ENCODE measurements at regions not wholly inside any gene's neighbourhood (a gene's known extent, or its start where the extent isn't known, plus 50 kb on each side); places are given as distances from the start of the nearest gene placed in this dataset.
A peak's percentile ranks its signal among the peaks of the same experiment; 100 is the strongest.

- DNase-seq = no peak
- H3K27ac ChIP-seq = no peak overlapping the region
- H3K36me3 ChIP-seq = no peaks in the 10 kb centered on the region
- H3K27me3 ChIP-seq (ENCODE audit: insufficient read depth, low read depth, severe bottlenecking) = no peaks in the 10 kb centered on the region
- TF ChIP-seq CTCF (IDR thresholded peaks at IDR 0.05; ENCODE audit: low read depth, low read length) = no peak
- no peaks in the 10 kb centered on the region for H3K9me3 ChIP-seq (ENCODE audit: severe bottlenecking)
- no peak overlapping the region for H3K4me3 ChIP-seq (ENCODE audit: low read depth, low read length)
These were observed 108.2 kb downstream of the CDC7 start for GRCh38 chr1:91608876-91609275.

GRCh38 chr1:91609551-91609950 is 108.9 kb downstream of the CDC7 start:
- Histone ChIP-seq H3K9me3 (ENCODE audit: severe bottlenecking) (no peaks in the 10 kb centered on the region), H3K36me3 (no peaks in the 10 kb centered on the region), H3K4me3 (ENCODE audit: low read depth, low read length) (no peak overlapping the region), H3K27me3 (ENCODE audit: insufficient read depth, low read depth, severe bottlenecking) (no peaks in the 10 kb centered on the region), H3K27ac (no peak overlapping the region)
- no peak for DNase-seq
- no peak for TF ChIP-seq CTCF (IDR thresholded peaks at IDR 0.05; ENCODE audit: low read depth, low read length)

- H3K27me3 ChIP-seq (ENCODE audit: insufficient read depth, low read depth, severe bottlenecking) = no peaks in the 10 kb centered on the region
- H3K27ac ChIP-seq = no peak overlapping the region
- H3K9me3 ChIP-seq (ENCODE audit: severe bottlenecking) = no peaks in the 10 kb centered on the region
- H3K36me3 ChIP-seq = no peaks in the 10 kb centered on the region
- no peak overlapping the region for H3K4me3 ChIP-seq (ENCODE audit: low read depth, low read length)
- DNase-seq = no peak
- no peak for TF ChIP-seq CTCF (IDR thresholded peaks at IDR 0.05; ENCODE audit: low read depth, low read length)
These were observed 109.5 kb downstream of the CDC7 start for GRCh38 chr1:91610102-91610501.

- no peak overlapping the region for H3K4me3 ChIP-seq (ENCODE audit: low read depth, low read length)
- H3K27ac ChIP-seq = no peak overlapping the region
- TF ChIP-seq CTCF (IDR thresholded peaks at IDR 0.05; ENCODE audit: low read depth, low read length) = no peak
- H3K27me3 ChIP-seq (ENCODE audit: insufficient read depth, low read depth, severe bottlenecking) = no peaks in the 10 kb centered on the region
- H3K36me3 ChIP-seq = no peaks in the 10 kb centered on the region
- H3K9me3 ChIP-seq (ENCODE audit: severe bottlenecking) = no peaks in the 10 kb centered on the region
- DNase-seq = no peak
These were observed 110.1 kb downstream of the CDC7 start for GRCh38 chr1:91610789-91611188.

GRCh38 chr1:91611483-91611917 is 110.8 kb downstream of the CDC7 start:
- peak; percentile 31 for DNase-seq
- H3K27ac ChIP-seq = no peak overlapping the region
- H3K4me3 ChIP-seq (ENCODE audit: low read depth, low read length) = no peak overlapping the region
- TF ChIP-seq CTCF (IDR thresholded peaks at IDR 0.05; ENCODE audit: low read depth, low read length) = no peak
- no peaks in the 10 kb centered on the region for H3K27me3 ChIP-seq (ENCODE audit: insufficient read depth, low read depth, severe bottlenecking)
- no peaks in the 10 kb centered on the region for H3K36me3 ChIP-seq
- no peaks in the 10 kb centered on the region for H3K9me3 ChIP-seq (ENCODE audit: severe bottlenecking)

GRCh38 chr1:91613595-91613994 is 112.9 kb downstream of the CDC7 start:
- H3K9me3 ChIP-seq (ENCODE audit: severe bottlenecking) = no peaks in the 10 kb centered on the region
- no peak overlapping the region for H3K4me3 ChIP-seq (ENCODE audit: low read depth, low read length)
- H3K27me3 ChIP-seq (ENCODE audit: insufficient read depth, low read depth, severe bottlenecking) = no peaks in the 10 kb centered on the region
- no peak for DNase-seq
- no peak overlapping the region for H3K27ac ChIP-seq
- no peaks in the 10 kb centered on the region for H3K36me3 ChIP-seq
- no peak for TF ChIP-seq CTCF (IDR thresholded peaks at IDR 0.05; ENCODE audit: low read depth, low read length)

All from WERI-Rb-1 (cell line).